ENCODE measurements at regions not wholly inside any gene's neighbourhood (a gene's known extent, or its start where the extent isn't known, plus 50 kb on each side); places are given as distances from the start of the nearest gene placed in this dataset.
"Not testable (repeated sequence)": the region's sequence is repeated elsewhere in the genome, so short reads cannot be mapped to it uniquely, and the experiment has no call there.

GRCh38 chr1:194618101-194618500 is 1431.7 kb upstream of the B3GALT2 start:
- H3K4me1 ChIP-seq (ENCODE audit: control insufficient read depth in 1 of 2, extremely low read depth in 1 of 2, insufficient read depth in 2 of 2, low read length in 2 of 2): no peaks in the 10 kb centered on the region
- no peaks in the 10 kb centered on the region for H3K27me3 Mint-ChIP-seq
- no peaks in the 10 kb centered on the region for H3K27me3 ChIP-seq (replicated peaks in 1 of 2; ENCODE audit: control insufficient read depth in 2 of 2, extremely low read depth in 1 of 2, insufficient read depth in 2 of 2, low read length in 1 of 2)
- H3K4me1 Mint-ChIP-seq: no peaks in the 10 kb centered on the region
- H3K9me3 Mint-ChIP-seq: peaks cover 0 to 6% (median 0%) of the 10 kb centered on the region in 3 donors
- no peaks in the 10 kb centered on the region for H3K9me3 ChIP-seq
- DNase-seq (no peak), ATAC-seq (replicated peaks in 1 of 4) (no peak)
- no peak overlapping the region for H3K27ac Mint-ChIP-seq
- CTCF ChIA-PET: no interaction called here
- no peaks in the 10 kb centered on the region for H3K36me3 Mint-ChIP-seq
- POLR2A ChIA-PET: no interaction called here
- H3K4me3 ChIP-seq (ENCODE audit: control insufficient read depth in 1 of 2, extremely low read depth in 1 of 2, low read length in 1 of 2): no peak overlapping the region
- WGBS (ENCODE audit: insufficient coverage): no CpG with 5 or more reads among the region's 2 CpGs
- H3K27ac ChIP-seq (ENCODE audit: low read length): no peak overlapping the region
- H3K36me3 ChIP-seq (ENCODE audit: control insufficient read depth in 2 of 2, extremely low read depth in 1 of 2, insufficient read depth in 1 of 2, low read length in 1 of 2): no peaks in the 10 kb centered on the region
- no peak overlapping the region for H3K4me3 Mint-ChIP-seq

- DNase-seq; H3K4me1 Mint-ChIP-seq; H3K4me1 ChIP-seq (ENCODE audit: control insufficient read depth in 1 of 2, extremely low read depth in 1 of 2, insufficient read depth in 2 of 2, low read length in 2 of 2); H3K27ac ChIP-seq (ENCODE audit: low read length); H3K27me3 Mint-ChIP-seq; H3K9me3 ChIP-seq; POLR2A ChIA-PET; H3K27ac Mint-ChIP-seq; H3K4me3 Mint-ChIP-seq; H3K27me3 ChIP-seq (replicated peaks in 1 of 2; ENCODE audit: control insufficient read depth in 2 of 2, extremely low read depth in 1 of 2, insufficient read depth in 2 of 2, low read length in 1 of 2); H3K36me3 Mint-ChIP-seq; CTCF ChIA-PET; H3K9me3 Mint-ChIP-seq; H3K4me3 ChIP-seq (ENCODE audit: control insufficient read depth in 1 of 2, extremely low read depth in 1 of 2, low read length in 1 of 2); ATAC-seq (replicated peaks in 1 of 4); H3K36me3 ChIP-seq (ENCODE audit: control insufficient read depth in 2 of 2, extremely low read depth in 1 of 2, insufficient read depth in 1 of 2, low read length in 1 of 2): not testable (repeated sequence)
- 92% methylated on average over 6 of the region's 6 CpGs for WGBS (ENCODE audit: insufficient coverage)
These were observed 1430.9 kb upstream of the B3GALT2 start for GRCh38 chr1:194617272-194617671.

DNA sequence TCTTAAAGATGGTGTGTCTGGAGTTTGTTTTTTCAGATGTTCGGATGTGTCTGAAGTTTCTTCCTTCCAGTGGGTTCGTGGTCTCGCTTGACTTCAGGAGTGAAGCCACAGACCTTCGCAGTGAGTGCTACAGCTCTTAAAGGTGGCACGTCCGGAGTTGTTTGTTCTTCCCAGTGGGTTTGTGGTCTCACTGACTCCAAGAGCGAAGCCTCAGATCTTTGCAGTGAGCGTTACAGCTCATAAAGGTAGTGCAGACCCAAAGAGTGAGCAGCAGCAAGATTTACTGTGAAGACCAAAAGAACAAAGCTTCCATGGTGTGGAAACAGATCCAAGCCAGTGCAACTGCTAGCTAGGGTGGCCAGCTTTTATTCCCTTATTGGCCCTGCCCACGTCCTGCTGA is 1430.4 kb upstream of the B3GALT2 start:
- Mint-ChIP-seq H3K4me3 (no peak overlapping the region), H3K27me3 (no peaks in the 10 kb centered on the region)
- CTCF ChIA-PET: no interaction called here

DNA sequence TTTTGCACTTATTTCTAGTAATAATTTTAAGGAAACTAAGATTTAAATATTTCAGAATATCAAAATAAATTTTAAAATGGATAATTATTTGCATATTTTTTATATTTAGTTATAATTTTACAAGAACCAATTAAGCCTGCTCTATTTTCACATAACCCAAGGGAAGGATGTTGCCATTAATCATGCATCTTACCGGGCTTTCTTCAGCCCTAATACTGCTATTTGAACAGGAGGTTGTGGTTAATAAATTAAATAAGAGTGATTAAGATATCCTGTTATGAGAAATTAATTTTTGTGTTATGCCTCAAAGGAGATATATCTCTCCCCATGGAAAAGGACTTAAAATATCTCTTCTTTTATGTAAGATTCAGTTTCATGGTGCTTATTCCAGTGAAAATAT is 1415.8 kb upstream of the B3GALT2 start:
- Histone ChIP-seq H3K36me3 (ENCODE audit: control insufficient read depth in 2 of 2, extremely low read depth in 1 of 2, insufficient read depth in 1 of 2, low read length in 1 of 2) (no peaks in the 10 kb centered on the region), H3K4me1 (ENCODE audit: control insufficient read depth in 1 of 2, extremely low read depth in 1 of 2, insufficient read depth in 2 of 2, low read length in 2 of 2) (no peaks in the 10 kb centered on the region), H3K9me3 (no peaks in the 10 kb centered on the region), H3K27ac (ENCODE audit: low read length) (no peak overlapping the region), H3K27me3 (replicated peaks in 1 of 2; ENCODE audit: control insufficient read depth in 2 of 2, extremely low read depth in 1 of 2, insufficient read depth in 2 of 2, low read length in 1 of 2) (no peaks in the 10 kb centered on the region), H3K4me3 (ENCODE audit: control insufficient read depth in 1 of 2, extremely low read depth in 1 of 2, low read length in 1 of 2) (no peak overlapping the region)
- Mint-ChIP-seq H3K9me3 (no peaks in the 10 kb centered on the region), H3K27ac (no peak overlapping the region), H3K36me3 (no peaks in the 10 kb centered on the region), H3K4me3 (no peak overlapping the region), H3K27me3 (no peaks in the 10 kb centered on the region), H3K4me1 (no peaks in the 10 kb centered on the region)
- POLR2A ChIA-PET: no interaction called here
- CTCF ChIA-PET: no interaction called here
- no CpG with 5 or more reads among the region's 1 CpG for WGBS (ENCODE audit: insufficient coverage)
- no peak for DNase-seq
- ATAC-seq (replicated peaks in 1 of 4): no peak

More for the DNA sequence above, 1430.4 kb upstream of the B3GALT2 start:
- Mint-ChIP-seq H3K36me3 (no peaks in the 10 kb centered on the region), H3K4me1 (no peaks in the 10 kb centered on the region), H3K9me3 (peaks cover 0 to 6% (median 0%) of the 10 kb centered on the region in 3 donors), H3K27ac (no peak overlapping the region)
- Histone ChIP-seq H3K4me3 (ENCODE audit: control insufficient read depth in 1 of 2, extremely low read depth in 1 of 2, low read length in 1 of 2) (no peak overlapping the region), H3K36me3 (ENCODE audit: control insufficient read depth in 2 of 2, extremely low read depth in 1 of 2, insufficient read depth in 1 of 2, low read length in 1 of 2) (no peaks in the 10 kb centered on the region), H3K9me3 (no peaks in the 10 kb centered on the region), H3K4me1 (ENCODE audit: control insufficient read depth in 1 of 2, extremely low read depth in 1 of 2, insufficient read depth in 2 of 2, low read length in 2 of 2) (no peaks in the 10 kb centered on the region), H3K27ac (ENCODE audit: low read length) (no peak overlapping the region), H3K27me3 (replicated peaks in 1 of 2; ENCODE audit: control insufficient read depth in 2 of 2, extremely low read depth in 1 of 2, insufficient read depth in 2 of 2, low read length in 1 of 2) (no peaks in the 10 kb centered on the region)
- no peak for DNase-seq
- 74% methylated on average over 7 of the region's 9 CpGs for whole genome bisulfite sequencing (ENCODE audit: insufficient coverage)
- ATAC-seq (replicated peaks in 1 of 4): no peak
- POLR2A ChIA-PET: no interaction called here

DNA sequence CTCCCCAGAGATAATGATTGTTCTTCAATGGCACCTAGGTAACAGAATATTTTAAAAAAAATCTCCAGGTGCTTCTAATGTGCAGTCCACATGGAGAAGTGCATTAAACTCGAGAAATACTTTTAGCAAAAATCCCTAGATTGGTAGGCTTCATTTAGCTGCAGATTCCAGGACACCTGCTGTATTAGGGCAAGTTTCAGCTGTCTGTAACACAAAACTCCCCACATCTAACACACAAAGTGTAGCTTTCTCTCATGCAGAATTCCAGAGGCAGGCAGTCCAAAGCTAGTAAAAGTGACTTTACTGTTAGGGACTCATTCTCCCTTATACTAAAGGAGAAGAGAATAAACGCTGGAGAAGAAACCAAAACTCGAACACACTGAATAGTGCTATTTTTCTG is 1414.3 kb upstream of the B3GALT2 start:
- Mint-ChIP-seq H3K4me3 (no peak overlapping the region), H3K36me3 (no peaks in the 10 kb centered on the region), H3K27me3 (no peaks in the 10 kb centered on the region), H3K9me3 (no peaks in the 10 kb centered on the region), H3K27ac (no peak overlapping the region), H3K4me1 (no peaks in the 10 kb centered on the region)
- Histone ChIP-seq H3K9me3 (no peaks in the 10 kb centered on the region), H3K36me3 (ENCODE audit: control insufficient read depth in 2 of 2, extremely low read depth in 1 of 2, insufficient read depth in 1 of 2, low read length in 1 of 2) (no peaks in the 10 kb centered on the region), H3K27me3 (replicated peaks in 1 of 2; ENCODE audit: control insufficient read depth in 2 of 2, extremely low read depth in 1 of 2, insufficient read depth in 2 of 2, low read length in 1 of 2) (no peaks in the 10 kb centered on the region), H3K4me3 (ENCODE audit: control insufficient read depth in 1 of 2, extremely low read depth in 1 of 2, low read length in 1 of 2) (no peak overlapping the region), H3K27ac (ENCODE audit: low read length) (no peak overlapping the region), H3K4me1 (ENCODE audit: control insufficient read depth in 1 of 2, extremely low read depth in 1 of 2, insufficient read depth in 2 of 2, low read length in 2 of 2) (no peaks in the 10 kb centered on the region)
- ChIA-PET CTCF (no interaction called here), POLR2A (no interaction called here)
- ATAC-seq (replicated peaks in 1 of 4) (no peak), DNase-seq (no peak)
- WGBS (ENCODE audit: insufficient coverage): no CpG with 5 or more reads among the region's 3 CpGs

GRCh38 chr1:194598098-194598497 is 1411.7 kb upstream of the B3GALT2 start:
- Mint-ChIP-seq H3K27ac (no peak overlapping the region), H3K27me3 (no peaks in the 10 kb centered on the region), H3K9me3 (no peaks in the 10 kb centered on the region), H3K4me1 (no peaks in the 10 kb centered on the region), H3K36me3 (no peaks in the 10 kb centered on the region), H3K4me3 (no peak overlapping the region)
- ATAC-seq (replicated peaks in 1 of 4) (no peak), DNase-seq (no peak)
- Histone ChIP-seq H3K4me1 (ENCODE audit: control insufficient read depth in 1 of 2, extremely low read depth in 1 of 2, insufficient read depth in 2 of 2, low read length in 2 of 2) (no peaks in the 10 kb centered on the region), H3K4me3 (ENCODE audit: control insufficient read depth in 1 of 2, extremely low read depth in 1 of 2, low read length in 1 of 2) (no peak overlapping the region), H3K27me3 (replicated peaks in 1 of 2; ENCODE audit: control insufficient read depth in 2 of 2, extremely low read depth in 1 of 2, insufficient read depth in 2 of 2, low read length in 1 of 2) (no peaks in the 10 kb centered on the region), H3K27ac (ENCODE audit: low read length) (no peak overlapping the region), H3K9me3 (no peaks in the 10 kb centered on the region), H3K36me3 (ENCODE audit: control insufficient read depth in 2 of 2, extremely low read depth in 1 of 2, insufficient read depth in 1 of 2, low read length in 1 of 2) (no peaks in the 10 kb centered on the region)
- 40% methylated on average over 1 of the region's 1 CpG for WGBS (ENCODE audit: insufficient coverage)
- POLR2A ChIA-PET: no interaction called here
- CTCF ChIA-PET: no interaction called here

- no peaks in the 10 kb centered on the region for H3K4me1 Mint-ChIP-seq
- H3K27ac Mint-ChIP-seq: no peak overlapping the region
- WGBS (ENCODE audit: insufficient coverage): no CpG with 5 or more reads among the region's 1 CpG
- H3K9me3 Mint-ChIP-seq: peaks cover 0 to 6% (median 2%) of the 10 kb centered on the region in 3 donors
- no peaks in the 10 kb centered on the region for H3K4me1 ChIP-seq (ENCODE audit: control insufficient read depth in 1 of 2, extremely low read depth in 1 of 2, insufficient read depth in 2 of 2, low read length in 2 of 2)
- POLR2A ChIA-PET: no interaction called here
- H3K36me3 Mint-ChIP-seq: no peaks in the 10 kb centered on the region
- H3K4me3 Mint-ChIP-seq: no peak overlapping the region
- H3K27ac ChIP-seq (ENCODE audit: low read length): no peak overlapping the region
- no peak for ATAC-seq (replicated peaks in 1 of 4)
- no peak for DNase-seq
- no peaks in the 10 kb centered on the region for H3K36me3 ChIP-seq (ENCODE audit: control insufficient read depth in 2 of 2, extremely low read depth in 1 of 2, insufficient read depth in 1 of 2, low read length in 1 of 2)
- CTCF ChIA-PET: no interaction called here
- H3K9me3 ChIP-seq: no peaks in the 10 kb centered on the region
- no peak overlapping the region for H3K4me3 ChIP-seq (ENCODE audit: control insufficient read depth in 1 of 2, extremely low read depth in 1 of 2, low read length in 1 of 2)
- H3K27me3 ChIP-seq (replicated peaks in 1 of 2; ENCODE audit: control insufficient read depth in 2 of 2, extremely low read depth in 1 of 2, insufficient read depth in 2 of 2, low read length in 1 of 2): no peaks in the 10 kb centered on the region
- peaks cover 0 to 1% of the 10 kb centered on the region in 2 donors for H3K27me3 Mint-ChIP-seq
These were observed 1399.9 kb upstream of the B3GALT2 start for GRCh38 chr1:194586302-194586701.

All from T-cell (primary cell).